ENCODE measurements at regions not wholly inside any gene's neighbourhood (a gene's known extent, or its start where the extent isn't known, plus 50 kb on each side); places are given as distances from the start of the nearest gene placed in this dataset.

DNA sequence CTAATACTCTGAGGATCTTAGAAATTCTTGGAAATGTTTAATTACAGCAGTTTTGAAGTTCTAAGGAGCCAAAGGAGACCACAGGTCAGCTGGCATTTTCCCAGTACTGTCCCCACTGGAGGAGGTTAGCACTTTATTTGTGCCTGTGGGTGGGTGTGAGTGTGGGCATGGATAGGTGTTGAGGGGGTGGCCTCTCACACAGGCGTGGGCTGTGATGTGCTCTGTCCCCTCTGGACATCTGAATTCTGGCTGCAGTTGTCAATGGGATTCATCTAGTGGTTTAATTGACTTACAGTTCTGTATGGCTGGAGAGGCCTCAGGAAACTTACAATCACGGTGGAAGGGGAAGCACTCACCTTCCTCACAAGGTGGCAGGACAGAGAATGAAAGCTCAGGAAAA is 135.4 kb upstream of the NAMPT start:
- TF ChIP-seq, protein P1, sequence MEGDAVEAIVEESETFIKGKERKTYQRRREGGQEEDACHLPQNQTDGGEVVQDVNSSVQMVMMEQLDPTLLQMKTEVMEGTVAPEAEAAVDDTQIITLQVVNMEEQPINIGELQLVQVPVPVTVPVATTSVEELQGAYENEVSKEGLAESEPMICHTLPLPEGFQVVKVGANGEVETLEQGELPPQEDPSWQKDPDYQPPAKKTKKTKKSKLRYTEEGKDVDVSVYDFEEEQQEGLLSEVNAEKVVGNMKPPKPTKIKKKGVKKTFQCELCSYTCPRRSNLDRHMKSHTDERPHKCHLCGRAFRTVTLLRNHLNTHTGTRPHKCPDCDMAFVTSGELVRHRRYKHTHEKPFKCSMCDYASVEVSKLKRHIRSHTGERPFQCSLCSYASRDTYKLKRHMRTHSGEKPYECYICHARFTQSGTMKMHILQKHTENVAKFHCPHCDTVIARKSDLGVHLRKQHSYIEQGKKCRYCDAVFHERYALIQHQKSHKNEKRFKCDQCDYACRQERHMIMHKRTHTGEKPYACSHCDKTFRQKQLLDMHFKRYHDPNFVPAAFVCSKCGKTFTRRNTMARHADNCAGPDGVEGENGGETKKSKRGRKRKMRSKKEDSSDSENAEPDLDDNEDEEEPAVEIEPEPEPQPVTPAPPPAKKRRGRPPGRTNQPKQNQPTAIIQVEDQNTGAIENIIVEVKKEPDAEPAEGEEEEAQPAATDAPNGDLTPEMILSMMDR (IDR thresholded peaks at IDR 0.05), result no peak
- no peak for TF ChIP-seq POLR2A (IDR thresholded peaks at IDR 0.05)
